D721Med (cell line): ENCODE measurements at regions not wholly inside any gene's neighbourhood (a gene's known extent, or its start where the extent isn't known, plus 50 kb on each side); places are given as distances from the start of the nearest gene placed in this dataset.

ENCODE experiments used
- DNase-seq: peaks from one replicate; pipeline ENCODE4 v3.0.0; 2011; ENCODE audit warnings: low spot score; ENCODE audit not compliant: insufficient read length
- FAIRE-seq: peaks from 2 replicates; lab custom pipeline; 2011; peaks lifted over from hg19 to GRCh38; lab: Jason Lieb, UNC
- CTCF ChIP-seq: IDR thresholded peaks from 2 replicates; pipeline ENCODE4 v1.5.1; 2012; ENCODE audit warnings: mild to moderate bottlenecking, control low read depth; ENCODE audit not compliant: insufficient read depth; ENCODE audit errors: missing control alignments

- no peak for DNase-seq
- no peak for FAIRE-seq
- TF ChIP-seq CTCF = no peak
Observed at GRCh38 chr10:131480066-131480465, 168.5 kb upstream of the TCERG1L start.

- FAIRE-seq (no peak), DNase-seq (no peak)
- TF ChIP-seq CTCF = no peak
Observed at GRCh38 chr10:131480861-131481260, 169.3 kb upstream of the TCERG1L start.

- FAIRE-seq = no peak
Observed at GRCh38 chr10:131485732-131486131, 174.2 kb upstream of the TCERG1L start.

GRCh38 chr10:131487822-131488221, 176.3 kb upstream of the TCERG1L start:
- no peak for TF ChIP-seq CTCF
- no peak for FAIRE-seq
- DNase-seq = no peak

More at GRCh38 chr10:131485732-131486131, 174.2 kb upstream of the TCERG1L start:
- TF ChIP-seq CTCF = no peak
- no peak for DNase-seq

GRCh38 chr10:131490991-131491594, 179.6 kb upstream of the TCERG1L start:
- DNase-seq (no peak), FAIRE-seq (no peak)
- no peak for TF ChIP-seq CTCF

- no peak for DNase-seq
- no peak for TF ChIP-seq CTCF
- FAIRE-seq = no peak
Observed at GRCh38 chr10:131492211-131492857, 180.8 kb upstream of the TCERG1L start.

- no peak for TF ChIP-seq CTCF
- DNase-seq (no peak), FAIRE-seq (no peak)
Observed at GRCh38 chr10:131493432-131493831, 181.9 kb upstream of the TCERG1L start.
